NCI-H1930 (cell line): ENCODE measurements at regions not wholly inside any gene's neighbourhood (a gene's known extent, or its start where the extent isn't known, plus 50 kb on each side); places are given as distances from the start of the nearest gene placed in this dataset.

Experiments used
- DNase-seq, 2 experiments: peaks; one replicate each; lab custom pipeline; 2025; lab: John Stamatoyannopoulos, UW

- no peak for DNase-seq
Measured at GRCh38 chr3:81968658-81969057, 207.2 kb upstream of the GBE1 start.

- DNase-seq, result no peak
Measured at GRCh38 chr3:81967393-81967792, 205.9 kb upstream of the GBE1 start.

- no peak for DNase-seq
Measured at GRCh38 chr3:81965696-81966095, 204.3 kb upstream of the GBE1 start.

GRCh38 chr3:81962396-81962795, 201.0 kb upstream of the GBE1 start:
- no peak for DNase-seq

- DNase-seq, result no peak
Measured at GRCh38 chr3:81958972-81959640, 197.7 kb upstream of the GBE1 start.

GRCh38 chr3:81955878-81956277, 194.4 kb upstream of the GBE1 start:
- DNase-seq, result no peak

GRCh38 chr3:81953111-81953510, 191.7 kb upstream of the GBE1 start:
- no peak for DNase-seq

- no peak for DNase-seq
Measured at GRCh38 chr3:81952141-81952540, 190.7 kb upstream of the GBE1 start.

GRCh38 chr3:81951636-81952035, 190.2 kb upstream of the GBE1 start:
- no peak for DNase-seq

GRCh38 chr3:81951106-81951505, 189.7 kb upstream of the GBE1 start:
- no peak for DNase-seq

- no peak for DNase-seq
Measured at GRCh38 chr3:81947359-81947758, 185.9 kb upstream of the GBE1 start.

GRCh38 chr3:81938681-81939080, 177.2 kb upstream of the GBE1 start:
- DNase-seq, result no peak

GRCh38 chr3:81936817-81937216, 175.4 kb upstream of the GBE1 start:
- no peak for DNase-seq

GRCh38 chr3:81932681-81933080, 171.2 kb upstream of the GBE1 start:
- DNase-seq, result no peak

GRCh38 chr3:81931265-81932251, 170.1 kb upstream of the GBE1 start:
- peak in 1 of 2 experiments; percentile 3 for DNase-seq

- peak; percentile 28 to 58 for DNase-seq
Measured at GRCh38 chr3:81929697-81930096, 168.3 kb upstream of the GBE1 start.

- DNase-seq, result no peak
Measured at GRCh38 chr3:81927811-81928210, 166.4 kb upstream of the GBE1 start.

GRCh38 chr3:81925385-81925784, 163.9 kb upstream of the GBE1 start:
- no peak for DNase-seq

GRCh38 chr3:81923038-81923437, 161.6 kb upstream of the GBE1 start:
- no peak for DNase-seq

GRCh38 chr3:81922404-81922803, 161.0 kb upstream of the GBE1 start:
- no peak for DNase-seq

GRCh38 chr3:81920816-81921215, 159.4 kb upstream of the GBE1 start:
- DNase-seq, result no peak

- no peak for DNase-seq
Measured at GRCh38 chr3:81916890-81917289, 155.4 kb upstream of the GBE1 start.
